ENCODE measurements at regions not wholly inside any gene's neighbourhood (a gene's known extent, or its start where the extent isn't known, plus 50 kb on each side); places are given as distances from the start of the nearest gene placed in this dataset.

- no peaks in the 10 kb centered on the region for H3K36me3 ChIP-seq (ENCODE audit: control insufficient read depth in 2 of 2, insufficient read depth in 2 of 2, low read length in 1 of 2)
- WGBS: 98% methylated on average over 3 of the region's 3 CpGs
- no peak for DNase-seq (ENCODE audit: low read depth in 6 of 9, low spot score in 9 of 9)
- H3K4me3 ChIP-seq (ENCODE audit: low read length in 2 of 2): no peak overlapping the region
- H3K27me3 ChIP-seq (ENCODE audit: control insufficient read depth in 2 of 2, insufficient read depth in 1 of 2, low read length in 1 of 2): no peaks in the 10 kb centered on the region
- H3K9me3 ChIP-seq (ENCODE audit: control insufficient read depth in 2 of 2, insufficient read depth in 1 of 2, low read length in 1 of 2): no peaks in the 10 kb centered on the region
- peaks cover 0 to 13% of the 10 kb centered on the region in 2 donors for H3K4me1 ChIP-seq (ENCODE audit: control insufficient read depth in 2 of 2, insufficient read depth in 2 of 2, low read length in 2 of 2)
- H3K27ac ChIP-seq (ENCODE audit: low read depth in 1 of 2, low read length in 1 of 2): no peak overlapping the region
Observed at GRCh38 chr3:18079062-18079461, 336.6 kb upstream of the TBC1D5 start.

GRCh38 chr3:18077128-18077840 lies 334.9 kb upstream of the TBC1D5 start:
- WGBS: 31% methylated on average over 7 of the region's 7 CpGs
- Histone ChIP-seq H3K27me3 (ENCODE audit: control insufficient read depth in 2 of 2, insufficient read depth in 1 of 2, low read length in 1 of 2) (no peaks in the 10 kb centered on the region), H3K4me1 (ENCODE audit: control insufficient read depth in 2 of 2, insufficient read depth in 2 of 2, low read length in 2 of 2) (peaks cover 0 to 13% of the 10 kb centered on the region in 2 donors), H3K9me3 (ENCODE audit: control insufficient read depth in 2 of 2, insufficient read depth in 1 of 2, low read length in 1 of 2) (no peaks in the 10 kb centered on the region), H3K27ac (ENCODE audit: low read depth in 1 of 2, low read length in 1 of 2) (no peak overlapping the region), H3K36me3 (ENCODE audit: control insufficient read depth in 2 of 2, insufficient read depth in 2 of 2, low read length in 1 of 2) (no peaks in the 10 kb centered on the region), H3K4me3 (ENCODE audit: low read length in 2 of 2) (no peak overlapping the region)
- DNase-seq (ENCODE audit: low read depth in 6 of 9, low spot score in 9 of 9): no peak

DNA sequence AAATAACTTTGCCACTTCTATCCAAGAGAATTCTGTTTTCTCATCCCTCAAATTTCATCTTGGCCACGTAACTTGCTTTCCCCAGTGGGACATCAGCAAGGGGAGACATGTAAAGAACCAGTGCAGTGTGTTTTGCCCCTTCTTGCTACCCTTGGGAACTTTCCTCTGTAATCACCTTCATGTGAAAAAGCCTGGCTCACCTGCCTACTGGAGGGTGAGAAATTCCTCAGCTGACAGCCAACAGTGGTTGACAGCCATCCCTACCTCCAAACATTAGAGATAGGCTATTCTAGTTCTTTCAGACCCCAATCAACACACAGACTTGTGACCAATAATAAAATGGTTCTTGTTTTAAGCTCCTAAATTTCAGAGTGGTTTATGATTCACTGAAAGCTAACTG lies 333.9 kb upstream of the TBC1D5 start:
- Histone ChIP-seq H3K4me3 (ENCODE audit: low read length in 2 of 2) (no peak overlapping the region), H3K27ac (ENCODE audit: low read depth in 1 of 2, low read length in 1 of 2) (no peak overlapping the region), H3K4me1 (ENCODE audit: control insufficient read depth in 2 of 2, insufficient read depth in 2 of 2, low read length in 2 of 2) (peaks cover 0 to 15% of the 10 kb centered on the region in 2 donors), H3K27me3 (ENCODE audit: control insufficient read depth in 2 of 2, insufficient read depth in 1 of 2, low read length in 1 of 2) (no peaks in the 10 kb centered on the region), H3K9me3 (ENCODE audit: control insufficient read depth in 2 of 2, insufficient read depth in 1 of 2, low read length in 1 of 2) (no peaks in the 10 kb centered on the region), H3K36me3 (ENCODE audit: control insufficient read depth in 2 of 2, insufficient read depth in 2 of 2, low read length in 1 of 2) (no peaks in the 10 kb centered on the region)
- no peak for DNase-seq (ENCODE audit: low read depth in 6 of 9, low spot score in 9 of 9)
- 97% methylated on average over 1 of the region's 1 CpG for WGBS

- Histone ChIP-seq H3K27ac (ENCODE audit: low read depth in 1 of 2, low read length in 1 of 2) (no peak overlapping the region), H3K27me3 (ENCODE audit: control insufficient read depth in 2 of 2, insufficient read depth in 1 of 2, low read length in 1 of 2) (no peaks in the 10 kb centered on the region), H3K4me3 (ENCODE audit: low read length in 2 of 2) (no peak overlapping the region), H3K4me1 (ENCODE audit: control insufficient read depth in 2 of 2, insufficient read depth in 2 of 2, low read length in 2 of 2) (peaks cover 0 to 15% of the 10 kb centered on the region in 2 donors), H3K36me3 (ENCODE audit: control insufficient read depth in 2 of 2, insufficient read depth in 2 of 2, low read length in 1 of 2) (no peaks in the 10 kb centered on the region), H3K9me3 (ENCODE audit: control insufficient read depth in 2 of 2, insufficient read depth in 1 of 2, low read length in 1 of 2) (no peaks in the 10 kb centered on the region)
- WGBS: 99% methylated on average over 1 of the region's 1 CpG
- DNase-seq (ENCODE audit: low read depth in 6 of 9, low spot score in 9 of 9): no peak
Observed at GRCh38 chr3:18075799-18076198, 333.4 kb upstream of the TBC1D5 start.

DNA sequence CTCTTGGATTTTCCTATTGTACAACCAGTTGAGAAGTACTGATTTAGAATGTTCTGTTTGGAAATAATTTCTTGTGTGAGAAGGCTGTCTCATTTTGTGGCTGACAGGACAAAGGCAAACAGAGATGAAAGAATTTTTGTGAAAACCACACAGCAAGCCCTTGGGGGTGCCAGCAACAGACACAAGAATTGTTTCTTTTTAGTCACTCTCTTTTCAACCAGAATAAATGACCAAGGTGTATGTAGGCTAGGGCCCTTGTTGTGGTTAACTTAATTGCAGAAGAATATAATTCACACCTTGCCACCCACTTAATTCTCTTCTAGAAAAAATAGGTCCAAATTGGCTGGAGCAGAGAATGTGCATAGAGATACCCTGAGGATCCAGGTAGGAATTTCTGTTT lies 329.4 kb upstream of the TBC1D5 start:
- no peak overlapping the region for H3K27ac ChIP-seq (ENCODE audit: low read depth in 1 of 2, low read length in 1 of 2)
- no peak overlapping the region for H3K4me3 ChIP-seq (ENCODE audit: low read length in 2 of 2)
- peaks cover 0 to 3% of the 10 kb centered on the region in 2 donors for H3K9me3 ChIP-seq (ENCODE audit: control insufficient read depth in 2 of 2, insufficient read depth in 1 of 2, low read length in 1 of 2)
- peaks cover 0 to 6% of the 10 kb centered on the region in 2 donors for H3K4me1 ChIP-seq (ENCODE audit: control insufficient read depth in 2 of 2, insufficient read depth in 2 of 2, low read length in 2 of 2)
- peak in 1 of 9 donors; percentile 28 for DNase-seq (ENCODE audit: low read depth in 6 of 9, low spot score in 9 of 9)
- no peaks in the 10 kb centered on the region for H3K27me3 ChIP-seq (ENCODE audit: control insufficient read depth in 2 of 2, insufficient read depth in 1 of 2, low read length in 1 of 2)
- no peaks in the 10 kb centered on the region for H3K36me3 ChIP-seq (ENCODE audit: control insufficient read depth in 2 of 2, insufficient read depth in 2 of 2, low read length in 1 of 2)

DNA sequence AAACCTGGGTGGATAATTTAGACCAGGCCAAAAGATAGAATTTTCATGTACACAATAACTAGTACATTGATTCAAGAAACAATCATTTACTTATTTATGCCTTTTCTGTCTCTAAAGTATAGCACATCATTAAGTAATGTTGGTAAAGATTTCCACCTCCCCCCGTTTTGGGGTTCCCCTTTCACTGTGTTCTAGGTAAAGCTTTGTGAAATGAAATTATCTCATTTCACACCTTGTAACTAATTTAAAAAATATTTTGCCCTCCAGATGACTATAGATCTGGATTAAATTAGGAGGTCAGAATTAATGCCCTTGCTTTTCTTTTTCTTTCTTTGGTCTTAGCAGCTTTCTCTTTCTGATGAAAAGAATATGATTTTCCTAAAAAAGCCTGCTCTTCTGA lies 328.5 kb upstream of the TBC1D5 start:
- Histone ChIP-seq H3K27ac (ENCODE audit: low read depth in 1 of 2, low read length in 1 of 2) (no peak overlapping the region), H3K9me3 (ENCODE audit: control insufficient read depth in 2 of 2, insufficient read depth in 1 of 2, low read length in 1 of 2) (peaks cover 0 to 3% of the 10 kb centered on the region in 2 donors), H3K4me3 (ENCODE audit: low read length in 2 of 2) (no peak overlapping the region), H3K36me3 (ENCODE audit: control insufficient read depth in 2 of 2, insufficient read depth in 2 of 2, low read length in 1 of 2) (no peaks in the 10 kb centered on the region), H3K4me1 (ENCODE audit: control insufficient read depth in 2 of 2, insufficient read depth in 2 of 2, low read length in 2 of 2) (peaks cover 0 to 2% of the 10 kb centered on the region in 2 donors), H3K27me3 (ENCODE audit: control insufficient read depth in 2 of 2, insufficient read depth in 1 of 2, low read length in 1 of 2) (no peaks in the 10 kb centered on the region)
- 94% methylated on average over 1 of the region's 1 CpG for WGBS
- no peak for DNase-seq (ENCODE audit: low read depth in 6 of 9, low spot score in 9 of 9)

DNA sequence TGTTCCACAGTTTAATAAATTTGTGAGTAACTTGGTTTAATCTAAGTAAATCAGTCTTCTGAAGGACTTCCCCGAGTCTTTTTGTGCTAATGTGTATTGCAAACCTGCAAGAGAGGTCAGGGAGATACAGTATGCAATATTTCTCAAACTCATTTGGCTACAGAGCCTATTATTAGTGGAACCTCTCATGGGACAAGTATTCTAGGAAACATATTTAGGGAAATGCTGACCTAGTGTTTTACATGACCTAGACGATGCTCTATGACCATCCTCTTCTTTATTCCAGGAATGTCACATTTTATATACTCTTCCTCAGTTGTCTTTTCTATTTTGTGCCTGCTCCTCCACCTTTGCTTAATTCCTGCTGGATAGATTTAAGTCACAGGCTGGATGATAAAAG lies 327.8 kb upstream of the TBC1D5 start:
- peaks cover 0 to 2% of the 10 kb centered on the region in 2 donors for H3K4me1 ChIP-seq (ENCODE audit: control insufficient read depth in 2 of 2, insufficient read depth in 2 of 2, low read length in 2 of 2)
- peaks cover 0 to 3% of the 10 kb centered on the region in 2 donors for H3K9me3 ChIP-seq (ENCODE audit: control insufficient read depth in 2 of 2, insufficient read depth in 1 of 2, low read length in 1 of 2)
- no peak for DNase-seq (ENCODE audit: low read depth in 6 of 9, low spot score in 9 of 9)
- H3K4me3 ChIP-seq (ENCODE audit: low read length in 2 of 2): no peak overlapping the region
- H3K27ac ChIP-seq (ENCODE audit: low read depth in 1 of 2, low read length in 1 of 2): no peak overlapping the region
- H3K27me3 ChIP-seq (ENCODE audit: control insufficient read depth in 2 of 2, insufficient read depth in 1 of 2, low read length in 1 of 2): no peaks in the 10 kb centered on the region
- H3K36me3 ChIP-seq (ENCODE audit: control insufficient read depth in 2 of 2, insufficient read depth in 2 of 2, low read length in 1 of 2): no peaks in the 10 kb centered on the region
- 94% methylated on average over 2 of the region's 2 CpGs for WGBS

DNA sequence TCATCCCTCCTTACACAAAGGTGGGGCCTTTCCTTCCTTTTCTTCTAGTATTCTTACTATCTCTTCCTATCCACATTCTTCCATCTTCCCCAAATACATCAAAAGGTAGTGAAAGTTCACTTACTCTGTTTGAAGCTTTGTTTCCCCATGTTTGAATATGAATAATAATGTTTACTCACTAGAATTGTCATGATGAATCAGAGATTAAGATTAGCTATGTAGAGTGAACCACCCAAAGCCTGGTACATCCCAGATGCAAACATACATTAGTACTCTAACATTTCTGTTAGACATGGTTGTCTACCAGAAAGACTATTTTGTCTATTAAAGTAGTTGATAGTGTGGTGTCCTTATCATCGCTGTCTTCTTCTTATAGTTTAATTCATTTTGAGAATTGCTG lies 327.1 kb upstream of the TBC1D5 start:
- WGBS: 100% methylated on average over 1 of the region's 1 CpG
- H3K9me3 ChIP-seq (ENCODE audit: control insufficient read depth in 2 of 2, insufficient read depth in 1 of 2, low read length in 1 of 2): peaks cover 0 to 3% of the 10 kb centered on the region in 2 donors
- no peak for DNase-seq (ENCODE audit: low read depth in 6 of 9, low spot score in 9 of 9)
- peaks cover 0 to 2% of the 10 kb centered on the region in 2 donors for H3K4me1 ChIP-seq (ENCODE audit: control insufficient read depth in 2 of 2, insufficient read depth in 2 of 2, low read length in 2 of 2)
- H3K36me3 ChIP-seq (ENCODE audit: control insufficient read depth in 2 of 2, insufficient read depth in 2 of 2, low read length in 1 of 2): no peaks in the 10 kb centered on the region
- H3K27ac ChIP-seq (ENCODE audit: low read depth in 1 of 2, low read length in 1 of 2): no peak overlapping the region
- no peaks in the 10 kb centered on the region for H3K27me3 ChIP-seq (ENCODE audit: control insufficient read depth in 2 of 2, insufficient read depth in 1 of 2, low read length in 1 of 2)
- no peak overlapping the region for H3K4me3 ChIP-seq (ENCODE audit: low read length in 2 of 2)

- no peak overlapping the region for H3K27ac ChIP-seq (ENCODE audit: low read depth in 1 of 2, low read length in 1 of 2)
- WGBS: 98% methylated on average over 3 of the region's 3 CpGs
- H3K4me1 ChIP-seq (ENCODE audit: control insufficient read depth in 2 of 2, insufficient read depth in 2 of 2, low read length in 2 of 2): peaks cover 0 to 2% of the 10 kb centered on the region in 2 donors
- no peak for DNase-seq (ENCODE audit: low read depth in 6 of 9, low spot score in 9 of 9)
- H3K9me3 ChIP-seq (ENCODE audit: control insufficient read depth in 2 of 2, insufficient read depth in 1 of 2, low read length in 1 of 2): peaks cover 0 to 3% of the 10 kb centered on the region in 2 donors
- H3K4me3 ChIP-seq (ENCODE audit: low read length in 2 of 2): no peak overlapping the region
- H3K36me3 ChIP-seq (ENCODE audit: control insufficient read depth in 2 of 2, insufficient read depth in 2 of 2, low read length in 1 of 2): no peaks in the 10 kb centered on the region
- H3K27me3 ChIP-seq (ENCODE audit: control insufficient read depth in 2 of 2, insufficient read depth in 1 of 2, low read length in 1 of 2): no peaks in the 10 kb centered on the region
Observed at GRCh38 chr3:18066899-18067582, 324.6 kb upstream of the TBC1D5 start.

Data from thymus (tissue), 11 donors.